ENCODE measurements at regions not wholly inside any gene's neighbourhood (a gene's known extent, or its start where the extent isn't known, plus 50 kb on each side); places are given as distances from the start of the nearest gene placed in this dataset.

- Mint-ChIP-seq H3K9me3 (no peaks in the 10 kb centered on the region), H3K36me3 (no peaks in the 10 kb centered on the region), H3K27ac (no peak overlapping the region), H3K27me3 (ENCODE audit: insufficient read depth, low read depth) (peaks cover 15% of the 10 kb centered on the region), H3K4me1 (peaks cover 8% of the 10 kb centered on the region), H3K4me3 (no peak overlapping the region)
- no peak overlapping the region for H3K9ac ChIP-seq
- no peaks in the 10 kb centered on the region for H4K20me1 ChIP-seq (ENCODE audit: low read depth)
- H3K4me1 ChIP-seq, result peaks cover 6% of the 10 kb centered on the region
- no peaks in the 10 kb centered on the region for H3K36me3 ChIP-seq
- no peak overlapping the region for H2AFZ ChIP-seq (replicated peaks)
- no peak for DNase-seq (ENCODE audit: low spot score)
- no peaks in the 10 kb centered on the region for H3K9me3 ChIP-seq (ENCODE audit: low read depth)
- no peak overlapping the region for H3K4me3 ChIP-seq
- H3K27me3 ChIP-seq, result peaks cover 19% of the 10 kb centered on the region
- no peak overlapping the region for H3K27ac ChIP-seq
- no peak for TF ChIP-seq CTCF (IDR thresholded peaks at IDR 0.05)
- TF ChIP-seq EZH2phosphoT487 (IDR thresholded peaks at IDR 0.05), result no peak
- no peak for TF ChIP-seq EZH2 (IDR thresholded peaks at IDR 0.05)
- no peak overlapping the region for H3K4me2 ChIP-seq
- no peaks in the 10 kb centered on the region for H3F3A ChIP-seq (ENCODE audit: low read depth)
- no peaks in the 10 kb centered on the region for H3K79me2 ChIP-seq (ENCODE audit: low read depth)
These were observed 50.3 kb upstream of the CACNA1A start for GRCh38 chr19:13556552-13556951.
